Liver (tissue), 8 donors: ENCODE measurements at regions not wholly inside any gene's neighbourhood (a gene's known extent, or its start where the extent isn't known, plus 50 kb on each side); places are given as distances from the start of the nearest gene placed in this dataset.

ENCODE experiments used
- DNase-seq: peaks from one replicate; pipeline ENCODE4 v3.0.0-alpha.2; 2017; ENCODE audit warnings: low spot score
- H3K27ac ChIP-seq, 2 donors: one replicate each; pipeline ENCODE4 v1.7.0; 2013; ENCODE audit warnings: inconsistent platforms in 2 of 2, low read length in 2 of 2, control low read depth in 1 of 2, low read depth in 1 of 2, mild to moderate bottlenecking in 1 of 2
- H3K27me3 ChIP-seq, 4 donors: one replicate each; pipeline versions ENCODE4 v1.6.1 to v1.7.0; 2013; ENCODE audit warnings: low read length in 3 of 4, inconsistent platforms in 1 of 4, mild to moderate bottlenecking in 1 of 4, moderate library complexity in 1 of 4; ENCODE audit not compliant: control insufficient read depth in 4 of 4, insufficient read depth in 4 of 4
- H3K36me3 ChIP-seq, 4 donors: one replicate each; pipeline versions ENCODE4 v1.6.1 to v1.7.0; 2013; ENCODE audit warnings: low read length in 3 of 4, mild to moderate bottlenecking in 3 of 4, low read depth in 1 of 4, moderate library complexity in 1 of 4; ENCODE audit not compliant: control insufficient read depth in 4 of 4, insufficient read depth in 3 of 4
- H3K4me1 ChIP-seq, 4 donors: one replicate each; pipeline versions ENCODE4 v1.6.1 to v1.7.0; 2013; ENCODE audit warnings: low read length in 3 of 4, mild to moderate bottlenecking in 3 of 4, moderate library complexity in 1 of 4; ENCODE audit not compliant: control insufficient read depth in 4 of 4, insufficient read depth in 4 of 4
- H3K4me3 ChIP-seq, 3 donors: one replicate each; pipeline versions ENCODE4 v1.6.1 to v1.7.0; 2013; ENCODE audit warnings: low read length in 3 of 3, control low read depth in 1 of 3, low read depth in 1 of 3, mild to moderate bottlenecking in 1 of 3
- H3K9ac ChIP-seq, 2 donors: one replicate each; pipeline ENCODE4 v1.7.0; 2013; ENCODE audit warnings: low read length in 2 of 2, mild to moderate bottlenecking in 2 of 2, moderate library complexity in 2 of 2, control low read depth in 1 of 2, low read depth in 1 of 2
- H3K9me3 ChIP-seq, 4 donors: one replicate each; pipeline versions ENCODE4 v1.6.1 to v1.7.0; 2013; ENCODE audit warnings: low read length in 3 of 4; ENCODE audit not compliant: control insufficient read depth in 4 of 4
- EGR1 ChIP-seq, 2 donors: IDR thresholded peaks; 2 replicates each; pipeline ENCODE4 v1.6.1; 2016 to 2018; ENCODE audit warnings: antibody characterized with exemption in 2 of 2, low read depth in 2 of 2
- FOXA1 ChIP-seq: IDR thresholded peaks from 2 replicates; pipeline ENCODE4 v1.6.1; 2016; ENCODE audit warnings: antibody characterized with exemption
- FOXA2 ChIP-seq: IDR thresholded peaks from 2 replicates; pipeline ENCODE4 v1.6.1; 2016; ENCODE audit warnings: antibody characterized with exemption
- GABPA ChIP-seq, 2 donors: IDR thresholded peaks in 1 of 2; conservative IDR thresholded peaks in 1 of 2; 2 replicates each; pipeline ENCODE4 v1.6.1; 2016; ENCODE audit warnings: antibody characterized with exemption in 2 of 2, mild to moderate bottlenecking in 1 of 2, moderate library complexity in 1 of 2
- HNF4A ChIP-seq, 2 donors: conservative IDR thresholded peaks; 2 replicates each; pipeline ENCODE4 v1.6.1; 2016; ENCODE audit warnings: antibody characterized with exemption in 2 of 2, mild to moderate bottlenecking in 2 of 2
- HNF4G ChIP-seq: IDR thresholded peaks from 2 replicates; pipeline ENCODE4 v1.6.1; 2016; ENCODE audit warnings: antibody characterized with exemption
- JUND ChIP-seq, 2 donors: IDR thresholded peaks; 2 replicates each; pipeline ENCODE4 v1.6.1; 2016; ENCODE audit warnings: antibody characterized with exemption in 2 of 2
- NR2F2 ChIP-seq: IDR thresholded peaks from 2 replicates; pipeline ENCODE4 v1.6.1; 2016; ENCODE audit warnings: antibody characterized with exemption
- RAD21 ChIP-seq, 2 donors: IDR thresholded peaks; 2 replicates each; pipeline ENCODE4 v1.6.1; 2016; ENCODE audit warnings: antibody characterized with exemption in 2 of 2, mild to moderate bottlenecking in 2 of 2
- RXRA ChIP-seq, 2 donors: IDR thresholded peaks; 2 replicates each; pipeline ENCODE4 v1.6.1; 2017 to 2018; ENCODE audit warnings: antibody characterized with exemption in 2 of 2, mild to moderate bottlenecking in 1 of 2
- SP1 ChIP-seq: IDR thresholded peaks from 2 replicates; pipeline ENCODE4 v1.6.1; 2018; ENCODE audit warnings: antibody characterized with exemption, mild to moderate bottlenecking
- TAF1 ChIP-seq: conservative IDR thresholded peaks from 2 replicates; pipeline ENCODE4 v1.6.1; 2016; ENCODE audit warnings: antibody characterized with exemption, mild to moderate bottlenecking
- YY1 ChIP-seq: IDR thresholded peaks from 2 replicates; pipeline ENCODE4 v1.6.1; 2016; ENCODE audit warnings: antibody characterized with exemption, mild to moderate bottlenecking
- WGBS: extraction: QIAGEN DNeasy Blood & Tissue Kit; methylation state at CpG from one replicate; pipeline ENCODE4 v1.1.7; 2013; 5-methylcytosine and 5-hydroxymethylcytosine counted together
- TF ChIP-seq, protein P1 (sequence below): IDR thresholded peaks from 2 replicates; pipeline ENCODE4 v1.6.1; 2016; ENCODE audit warnings: antibody characterized with exemption
- TF ChIP-seq, protein P2 (sequence below): fragments of 150-350 bp; IDR thresholded peaks from 2 replicates; pipeline ENCODE4 v1.5.1; 2017; ENCODE audit warnings: improper control_type of control experiment, low read depth, low read length; ENCODE audit not compliant: missing input control
- TF ChIP-seq, protein P3 (sequence below): IDR thresholded peaks from 2 replicates; pipeline ENCODE4 v1.6.1; 2016; ENCODE audit warnings: antibody characterized with exemption
- TF ChIP-seq, protein P4 (sequence below): IDR thresholded peaks from 2 replicates; pipeline ENCODE4 v1.6.1; 2016; ENCODE audit warnings: antibody characterized with exemption
- TF ChIP-seq, protein P5 (sequence below): IDR thresholded peaks from 2 replicates; pipeline ENCODE4 v1.6.1; 2016; ENCODE audit warnings: antibody characterized with exemption, mild to moderate bottlenecking
- donor health status: healthy.
- donor health status: healthy.
- donor health status: healthy.
- donor health status: healthy.
- donor health status: healthy.

DNA sequence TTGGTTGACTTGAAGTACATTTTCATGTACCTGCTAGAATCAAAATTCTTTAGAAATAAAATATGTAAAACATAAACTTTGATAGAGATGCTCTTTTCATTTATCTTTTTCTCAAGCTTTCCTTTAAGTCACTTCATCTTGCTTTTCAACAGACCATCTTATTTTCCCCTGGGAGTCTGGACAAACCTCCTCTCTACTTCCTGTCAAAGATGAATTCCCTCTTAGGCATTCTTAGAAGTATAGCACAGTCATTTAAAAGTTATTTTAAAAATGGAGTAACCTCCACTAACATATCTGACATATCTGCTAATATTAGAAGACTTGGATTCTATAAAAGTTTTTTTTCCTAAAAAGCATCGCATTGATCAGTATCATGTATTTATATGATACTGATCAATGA lies 84.8 kb upstream of the PAX6 start:
- no peak overlapping the region for H3K4me3 ChIP-seq

DNA sequence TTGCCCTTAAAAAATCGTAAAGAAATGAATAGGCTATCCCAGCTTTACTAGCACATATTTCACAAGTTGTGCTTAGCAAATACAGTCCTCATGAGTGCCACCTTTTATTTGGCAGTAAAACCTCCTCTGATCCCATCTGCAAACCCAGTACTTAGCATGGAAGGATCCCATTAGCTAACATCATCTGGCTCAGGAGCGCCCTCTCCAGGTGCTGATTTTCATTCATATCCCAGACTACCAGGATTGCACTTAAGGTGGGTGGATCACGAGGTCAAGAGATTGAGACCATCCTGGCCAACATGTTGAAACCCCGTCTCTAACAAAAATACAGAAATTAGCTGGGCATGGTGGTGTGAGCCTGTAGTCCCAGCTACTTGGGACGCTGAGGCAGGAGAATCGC lies 76.1 kb upstream of the PAX6 start:
- no peaks in the 10 kb centered on the region for H3K36me3 ChIP-seq
- no peak overlapping the region for H3K9ac ChIP-seq
- WGBS, result 78% methylated on average over 6 of the region's 6 CpGs

More for the DNA sequence above, 84.8 kb upstream of the PAX6 start:
- no peaks in the 10 kb centered on the region for H3K9me3 ChIP-seq
- TF ChIP-seq HNF4G (no peak), SP1 (no peak), HNF4A (conservative IDR thresholded peaks at IDR 0.05) (no peak), RAD21 (IDR thresholded peaks at IDR 0.05) (no peak), RXRA (IDR thresholded peaks at IDR 0.05) (no peak), GABPA (IDR thresholded peaks at IDR 0.05 in 1 of 2, conservative IDR thresholded peaks at IDR 0.05 in 1 of 2) (no peak), TAF1 (no peak), YY1 (no peak), NR2F2 (no peak), FOXA2 (no peak), FOXA1 (no peak), EGR1 (IDR thresholded peaks at IDR 0.05; ENCODE audit: low read depth in 2 of 2) (no peak), JUND (IDR thresholded peaks at IDR 0.05) (no peak)
- TF ChIP-seq, protein P1, sequence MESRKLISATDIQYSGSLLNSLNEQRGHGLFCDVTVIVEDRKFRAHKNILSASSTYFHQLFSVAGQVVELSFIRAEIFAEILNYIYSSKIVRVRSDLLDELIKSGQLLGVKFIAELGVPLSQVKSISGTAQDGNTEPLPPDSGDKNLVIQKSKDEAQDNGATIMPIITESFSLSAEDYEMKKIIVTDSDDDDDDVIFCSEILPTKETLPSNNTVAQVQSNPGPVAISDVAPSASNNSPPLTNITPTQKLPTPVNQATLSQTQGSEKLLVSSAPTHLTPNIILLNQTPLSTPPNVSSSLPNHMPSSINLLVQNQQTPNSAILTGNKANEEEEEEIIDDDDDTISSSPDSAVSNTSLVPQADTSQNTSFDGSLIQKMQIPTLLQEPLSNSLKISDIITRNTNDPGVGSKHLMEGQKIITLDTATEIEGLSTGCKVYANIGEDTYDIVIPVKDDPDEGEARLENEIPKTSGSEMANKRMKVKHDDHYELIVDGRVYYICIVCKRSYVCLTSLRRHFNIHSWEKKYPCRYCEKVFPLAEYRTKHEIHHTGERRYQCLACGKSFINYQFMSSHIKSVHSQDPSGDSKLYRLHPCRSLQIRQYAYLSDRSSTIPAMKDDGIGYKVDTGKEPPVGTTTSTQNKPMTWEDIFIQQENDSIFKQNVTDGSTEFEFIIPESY, result no peak
- TF ChIP-seq, protein P2, sequence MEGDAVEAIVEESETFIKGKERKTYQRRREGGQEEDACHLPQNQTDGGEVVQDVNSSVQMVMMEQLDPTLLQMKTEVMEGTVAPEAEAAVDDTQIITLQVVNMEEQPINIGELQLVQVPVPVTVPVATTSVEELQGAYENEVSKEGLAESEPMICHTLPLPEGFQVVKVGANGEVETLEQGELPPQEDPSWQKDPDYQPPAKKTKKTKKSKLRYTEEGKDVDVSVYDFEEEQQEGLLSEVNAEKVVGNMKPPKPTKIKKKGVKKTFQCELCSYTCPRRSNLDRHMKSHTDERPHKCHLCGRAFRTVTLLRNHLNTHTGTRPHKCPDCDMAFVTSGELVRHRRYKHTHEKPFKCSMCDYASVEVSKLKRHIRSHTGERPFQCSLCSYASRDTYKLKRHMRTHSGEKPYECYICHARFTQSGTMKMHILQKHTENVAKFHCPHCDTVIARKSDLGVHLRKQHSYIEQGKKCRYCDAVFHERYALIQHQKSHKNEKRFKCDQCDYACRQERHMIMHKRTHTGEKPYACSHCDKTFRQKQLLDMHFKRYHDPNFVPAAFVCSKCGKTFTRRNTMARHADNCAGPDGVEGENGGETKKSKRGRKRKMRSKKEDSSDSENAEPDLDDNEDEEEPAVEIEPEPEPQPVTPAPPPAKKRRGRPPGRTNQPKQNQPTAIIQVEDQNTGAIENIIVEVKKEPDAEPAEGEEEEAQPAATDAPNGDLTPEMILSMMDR, result no peak
- TF ChIP-seq, protein P3, sequence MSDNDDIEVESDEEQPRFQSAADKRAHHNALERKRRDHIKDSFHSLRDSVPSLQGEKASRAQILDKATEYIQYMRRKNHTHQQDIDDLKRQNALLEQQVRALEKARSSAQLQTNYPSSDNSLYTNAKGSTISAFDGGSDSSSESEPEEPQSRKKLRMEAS, result no peak
- TF ChIP-seq, protein P4, sequence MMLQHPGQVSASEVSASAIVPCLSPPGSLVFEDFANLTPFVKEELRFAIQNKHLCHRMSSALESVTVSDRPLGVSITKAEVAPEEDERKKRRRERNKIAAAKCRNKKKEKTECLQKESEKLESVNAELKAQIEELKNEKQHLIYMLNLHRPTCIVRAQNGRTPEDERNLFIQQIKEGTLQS, result no peak
- TF ChIP-seq, protein P5, sequence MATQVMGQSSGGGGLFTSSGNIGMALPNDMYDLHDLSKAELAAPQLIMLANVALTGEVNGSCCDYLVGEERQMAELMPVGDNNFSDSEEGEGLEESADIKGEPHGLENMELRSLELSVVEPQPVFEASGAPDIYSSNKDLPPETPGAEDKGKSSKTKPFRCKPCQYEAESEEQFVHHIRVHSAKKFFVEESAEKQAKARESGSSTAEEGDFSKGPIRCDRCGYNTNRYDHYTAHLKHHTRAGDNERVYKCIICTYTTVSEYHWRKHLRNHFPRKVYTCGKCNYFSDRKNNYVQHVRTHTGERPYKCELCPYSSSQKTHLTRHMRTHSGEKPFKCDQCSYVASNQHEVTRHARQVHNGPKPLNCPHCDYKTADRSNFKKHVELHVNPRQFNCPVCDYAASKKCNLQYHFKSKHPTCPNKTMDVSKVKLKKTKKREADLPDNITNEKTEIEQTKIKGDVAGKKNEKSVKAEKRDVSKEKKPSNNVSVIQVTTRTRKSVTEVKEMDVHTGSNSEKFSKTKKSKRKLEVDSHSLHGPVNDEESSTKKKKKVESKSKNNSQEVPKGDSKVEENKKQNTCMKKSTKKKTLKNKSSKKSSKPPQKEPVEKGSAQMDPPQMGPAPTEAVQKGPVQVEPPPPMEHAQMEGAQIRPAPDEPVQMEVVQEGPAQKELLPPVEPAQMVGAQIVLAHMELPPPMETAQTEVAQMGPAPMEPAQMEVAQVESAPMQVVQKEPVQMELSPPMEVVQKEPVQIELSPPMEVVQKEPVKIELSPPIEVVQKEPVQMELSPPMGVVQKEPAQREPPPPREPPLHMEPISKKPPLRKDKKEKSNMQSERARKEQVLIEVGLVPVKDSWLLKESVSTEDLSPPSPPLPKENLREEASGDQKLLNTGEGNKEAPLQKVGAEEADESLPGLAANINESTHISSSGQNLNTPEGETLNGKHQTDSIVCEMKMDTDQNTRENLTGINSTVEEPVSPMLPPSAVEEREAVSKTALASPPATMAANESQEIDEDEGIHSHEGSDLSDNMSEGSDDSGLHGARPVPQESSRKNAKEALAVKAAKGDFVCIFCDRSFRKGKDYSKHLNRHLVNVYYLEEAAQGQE, result no peak
- no peak for DNase-seq
- H3K36me3 ChIP-seq, result no peaks in the 10 kb centered on the region
- WGBS, result 96% methylated on average over 1 of the region's 1 CpG
- no peaks in the 10 kb centered on the region for H3K27me3 ChIP-seq
- H3K4me1 ChIP-seq, result no peaks in the 10 kb centered on the region
- no peak overlapping the region for H3K27ac ChIP-seq
- H3K9ac ChIP-seq, result no peak overlapping the region

More for the DNA sequence above, 76.1 kb upstream of the PAX6 start:
- H3K4me3 ChIP-seq, result no peak overlapping the region
- TF ChIP-seq RAD21 (IDR thresholded peaks at IDR 0.05) (peak in 1 of 2 donors; percentile 13), HNF4G (no peak)
- H3K27me3 ChIP-seq, result no peaks in the 10 kb centered on the region
- DNase-seq, result no peak
- peaks cover 5 to 19% (median 16%) of the 10 kb centered on the region in 4 donors for H3K4me1 ChIP-seq
- no peak overlapping the region for H3K27ac ChIP-seq
- H3K9me3 ChIP-seq, result no peaks in the 10 kb centered on the region
